Mucosa of descending colon (tissue), 3 donors: ENCODE measurements at regions not wholly inside any gene's neighbourhood (a gene's known extent, or its start where the extent isn't known, plus 50 kb on each side); places are given as distances from the start of the nearest gene placed in this dataset.

ENCODE experiments used
- ATAC-seq: fragments of 200-7000 bp; cut with Tn5 transposase; one replicate; pipeline ENCODE4 v1.9.1; 2020; ENCODE audit warnings: mild to moderate bottlenecking, moderate library complexity
- DNase-seq, 3 donors: peaks; one replicate each; pipeline ENCODE4 v3.0.0-alpha.2; 2020
- H3K36me3 ChIP-seq: fragments of 200-600 bp; one replicate; pipeline ENCODE4 v1.8.0; 2021; ENCODE audit warnings: low read depth, mild to moderate bottlenecking
- H3K4me1 ChIP-seq: fragments of 200-600 bp; one replicate; pipeline ENCODE4 v1.8.0; 2021; ENCODE audit warnings: low read depth, mild to moderate bottlenecking
- H3K4me3 ChIP-seq: fragments of 200-600 bp; one replicate; pipeline ENCODE4 v1.8.0; 2021; ENCODE audit warnings: mild to moderate bottlenecking
- H3K9me3 ChIP-seq: fragments of 200-600 bp; one replicate; pipeline ENCODE4 v1.8.0; 2021; ENCODE audit warnings: mild to moderate bottlenecking
- intact Hi-C, 2 donors: fragments of 100-400 bp; cut with DNase I in 1 of 2; cut with micrococcal nuclease in 1 of 2; formaldehyde crosslinking; loops; one replicate each; pipeline versions ENCODE4 v1.11.0 to v1.11.1; 2022; cut with DNase I, micrococcal nuclease
- TF ChIP-seq, protein P1 (sequence below): fragments of 200-600 bp; IDR thresholded peaks from one replicate; pipeline ENCODE4 v1.8.0; 2022; ENCODE audit warnings: antibody characterized with exemption, mild to moderate bottlenecking
- donor health status: DM: no; HTN: no; CAD: no; lungs with moderate emphysema.
- donor health status: DM: no; HTN: no; CAD: no.
- donor health status: DM: no; HTN: yes; CAD: no.

DNA sequence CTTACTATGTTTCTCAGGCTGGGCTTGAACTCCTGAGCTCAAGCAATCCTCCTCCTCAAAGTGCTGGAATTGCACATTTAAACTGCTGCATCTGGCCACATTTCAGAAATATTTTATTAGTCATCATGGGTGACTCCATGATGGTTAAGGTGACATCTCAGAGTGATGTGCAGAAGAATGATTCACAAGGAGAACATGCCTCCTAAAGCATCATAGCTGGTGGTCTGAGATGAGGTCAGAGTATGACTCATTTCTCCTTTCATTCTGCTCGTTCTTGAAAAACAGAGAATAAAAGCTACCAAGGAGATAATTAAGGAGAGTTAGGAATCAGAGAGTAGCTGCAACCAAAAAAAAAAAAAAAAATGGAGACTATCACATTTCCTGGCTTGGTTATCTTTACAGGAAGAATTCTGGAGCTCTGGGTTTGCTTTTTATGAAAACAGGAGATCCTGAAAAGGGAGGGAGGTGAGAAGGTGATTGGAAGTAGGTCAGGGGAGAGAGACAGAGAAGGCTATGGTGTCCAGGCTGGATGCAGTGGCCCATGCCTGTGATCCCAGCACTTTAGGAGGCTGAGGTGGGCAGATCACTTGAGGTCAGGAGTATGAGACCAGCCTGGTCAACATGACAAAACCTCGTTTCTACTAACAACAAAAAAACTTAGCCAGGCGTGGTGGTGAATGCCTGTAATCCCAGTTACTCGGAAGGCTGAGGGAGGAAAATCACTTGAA, 1011.6 kb downstream of the NLGN4Y start:
- Histone ChIP-seq H3K4me3 (no peak overlapping the region), H3K4me1 (no peaks in the 10 kb centered on the region), H3K36me3 (no peaks in the 10 kb centered on the region), H3K9me3 (no peaks in the 10 kb centered on the region)
- DNase-seq, result no peak
- intact Hi-C loops, result no loop called here
- ATAC-seq, result no peak
- TF ChIP-seq, protein P1, sequence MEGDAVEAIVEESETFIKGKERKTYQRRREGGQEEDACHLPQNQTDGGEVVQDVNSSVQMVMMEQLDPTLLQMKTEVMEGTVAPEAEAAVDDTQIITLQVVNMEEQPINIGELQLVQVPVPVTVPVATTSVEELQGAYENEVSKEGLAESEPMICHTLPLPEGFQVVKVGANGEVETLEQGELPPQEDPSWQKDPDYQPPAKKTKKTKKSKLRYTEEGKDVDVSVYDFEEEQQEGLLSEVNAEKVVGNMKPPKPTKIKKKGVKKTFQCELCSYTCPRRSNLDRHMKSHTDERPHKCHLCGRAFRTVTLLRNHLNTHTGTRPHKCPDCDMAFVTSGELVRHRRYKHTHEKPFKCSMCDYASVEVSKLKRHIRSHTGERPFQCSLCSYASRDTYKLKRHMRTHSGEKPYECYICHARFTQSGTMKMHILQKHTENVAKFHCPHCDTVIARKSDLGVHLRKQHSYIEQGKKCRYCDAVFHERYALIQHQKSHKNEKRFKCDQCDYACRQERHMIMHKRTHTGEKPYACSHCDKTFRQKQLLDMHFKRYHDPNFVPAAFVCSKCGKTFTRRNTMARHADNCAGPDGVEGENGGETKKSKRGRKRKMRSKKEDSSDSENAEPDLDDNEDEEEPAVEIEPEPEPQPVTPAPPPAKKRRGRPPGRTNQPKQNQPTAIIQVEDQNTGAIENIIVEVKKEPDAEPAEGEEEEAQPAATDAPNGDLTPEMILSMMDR, result no peak

DNA sequence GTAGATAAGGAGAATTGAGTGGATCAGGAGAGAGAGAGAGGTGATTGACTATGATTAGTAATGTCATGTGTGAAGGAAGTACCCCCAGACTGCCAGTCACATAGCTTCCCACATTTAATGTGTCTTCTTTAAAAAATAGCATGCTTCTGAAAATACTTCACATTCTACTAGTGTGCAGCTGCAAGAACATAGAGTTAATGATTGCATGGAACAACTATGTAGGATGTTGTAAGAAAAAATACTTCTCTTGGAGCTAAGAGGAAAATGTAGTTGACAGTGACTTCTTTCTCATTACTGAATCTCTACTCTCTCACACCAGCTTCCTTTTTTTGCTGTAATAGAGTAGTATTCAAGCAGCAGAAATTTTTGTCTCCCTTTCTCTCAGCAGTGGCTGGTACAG, 1016.2 kb downstream of the NLGN4Y start:
- H3K36me3 ChIP-seq, result no peaks in the 10 kb centered on the region
- H3K4me3 ChIP-seq, result no peak overlapping the region
- H3K9me3 ChIP-seq, result no peaks in the 10 kb centered on the region
- TF ChIP-seq, protein P1, result no peak
- no peak for ATAC-seq
- DNase-seq, result no peak
- intact Hi-C loops, result no loop called here
- no peaks in the 10 kb centered on the region for H3K4me1 ChIP-seq

DNA sequence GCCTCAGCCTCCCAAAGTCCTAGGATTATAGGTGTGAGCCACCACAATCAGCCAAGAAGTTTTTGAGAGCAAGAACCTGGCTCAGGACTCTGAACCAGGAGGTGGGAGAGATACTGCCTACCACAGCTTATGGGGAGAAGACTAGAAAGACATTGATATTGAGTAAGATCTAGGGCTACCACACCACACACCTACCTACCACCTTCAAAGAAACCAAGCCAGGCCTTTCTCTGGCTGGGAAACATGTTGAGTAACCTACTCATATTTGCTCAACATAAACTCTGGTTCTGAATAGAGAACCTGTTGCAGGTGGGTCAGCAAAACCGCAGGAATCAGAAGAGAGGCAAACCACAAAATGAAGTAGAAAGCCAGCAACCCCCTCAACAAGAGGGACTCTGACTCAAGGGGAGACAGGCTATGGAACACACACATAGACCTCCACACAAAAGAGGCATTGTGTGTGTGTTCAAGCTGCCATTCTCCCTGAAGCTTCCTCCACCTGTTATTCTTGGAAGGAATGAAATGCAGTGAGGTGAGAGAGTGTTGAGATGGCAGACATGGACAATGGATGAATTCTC, 1021.9 kb downstream of the NLGN4Y start:
- Histone ChIP-seq H3K36me3 (no peaks in the 10 kb centered on the region), H3K9me3 (no peaks in the 10 kb centered on the region), H3K4me1 (no peaks in the 10 kb centered on the region), H3K4me3 (no peak overlapping the region)
- ATAC-seq, result no peak
- TF ChIP-seq, protein P1, result no peak
- intact Hi-C loops, result no loop called here
- no peak for DNase-seq

DNA sequence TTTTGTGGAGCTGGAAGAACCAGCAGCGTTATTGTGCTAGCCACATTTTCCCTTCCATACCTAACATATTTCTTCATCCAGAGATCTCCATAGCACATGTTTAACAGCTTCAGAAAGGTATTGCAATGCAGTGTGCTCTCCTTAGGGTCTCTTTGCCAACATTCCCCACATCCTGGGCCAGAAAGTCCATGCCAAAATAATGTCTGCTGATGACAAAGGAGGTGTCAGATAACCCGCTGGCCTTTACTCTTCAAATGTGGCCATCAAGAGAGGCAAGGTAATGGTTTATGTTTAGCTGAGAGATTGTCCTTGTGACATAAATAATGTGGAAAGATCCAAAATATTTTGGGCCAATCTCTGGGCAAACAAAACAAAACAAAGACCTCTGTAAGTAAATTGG, 1027.7 kb downstream of the NLGN4Y start:
- H3K9me3 ChIP-seq, result no peaks in the 10 kb centered on the region
- DNase-seq (no peak), ATAC-seq (no peak)
- intact Hi-C loops, result no loop called here
- no peaks in the 10 kb centered on the region for H3K36me3 ChIP-seq
- TF ChIP-seq, protein P1, result no peak
- no peak overlapping the region for H3K4me3 ChIP-seq
- no peaks in the 10 kb centered on the region for H3K4me1 ChIP-seq

DNA sequence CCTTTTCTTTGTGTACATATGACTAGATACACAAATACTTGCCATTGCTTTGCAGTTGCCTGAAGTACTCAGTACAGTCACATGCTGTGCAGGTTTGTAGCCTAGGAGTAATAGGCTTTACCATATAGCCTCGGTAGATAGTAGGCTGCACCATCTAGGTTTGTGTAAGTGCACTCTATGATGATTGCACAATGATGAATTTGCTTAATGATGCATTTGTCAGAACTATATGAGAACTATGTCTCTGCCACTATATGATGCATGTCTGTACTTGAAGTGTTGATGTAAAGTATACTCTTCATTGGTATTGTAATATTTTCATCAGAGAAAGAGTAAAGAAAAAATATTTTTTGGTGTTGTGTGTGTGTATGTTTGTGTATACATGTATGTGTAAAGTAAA, 1030.7 kb downstream of the NLGN4Y start:
- DNase-seq (no peak), ATAC-seq (no peak)
- Histone ChIP-seq H3K36me3 (no peaks in the 10 kb centered on the region), H3K4me1 (no peaks in the 10 kb centered on the region), H3K4me3 (no peak overlapping the region), H3K9me3 (no peaks in the 10 kb centered on the region)
- intact Hi-C loops, result no loop called here
- TF ChIP-seq, protein P1, result no peak
